IMR-90 (cell line): ENCODE measurements at regions not wholly inside any gene's neighbourhood (a gene's known extent, or its start where the extent isn't known, plus 50 kb on each side); places are given as distances from the start of the nearest gene placed in this dataset.

Experiments
- ATAC-seq: fragments of 200-7000 bp; cut with Tn5 transposase; 2 replicates; pipeline ENCODE4 v1.9.1; 2020; ENCODE audit warnings: low read depth, mild to moderate bottlenecking, moderate library complexity
- BruUV-seq: library from RNA; stranded (reverse); fragments of 400-500 nt; replicated peaks from 2 replicates; lab custom pipeline; 2021; lab: Mats Ljungman, UMichigan
- CTCF ChIA-PET: fragments of 300-600 bp; formaldehyde crosslinking; extraction: SDS; loops from one replicate; lab custom pipeline; 2021; ENCODE audit warnings: antibody characterized with exemption; lab: Yijun Ruan, JAX
- POLR2A ChIA-PET: fragments of 300-600 bp; sonication (Branson Sonifier 250); formaldehyde crosslinking; loops from one replicate; lab custom pipeline; 2022; ENCODE audit warnings: antibody characterized with exemption; ENCODE audit not compliant: unreplicated experiment; lab: Charles Lee
- DNase-seq: peaks from one replicate; pipeline ENCODE4 v3.0.0; 2013
- H2AFZ ChIP-seq: replicated peaks from 2 replicates; pipeline ENCODE3; 2013; ENCODE audit warnings: low read length, mild to moderate bottlenecking; ENCODE audit not compliant: poor library complexity
- H2AK5ac ChIP-seq: 2 replicates; pipeline ENCODE4 v1.6.1; 2013; ENCODE audit warnings: low read depth, low read length, inconsistent platforms
- H2AK9ac ChIP-seq: replicated peaks from 2 replicates; pipeline ENCODE3; 2013; ENCODE audit warnings: mild to moderate bottlenecking, low read depth, low read length, moderate library complexity; ENCODE audit not compliant: poor library complexity
- H2BK120ac ChIP-seq: 2 replicates; pipeline ENCODE4 v1.6.1; 2013; ENCODE audit warnings: low read depth, low read length, inconsistent platforms
- H2BK15ac ChIP-seq: 3 replicates; pipeline ENCODE4 v1.6.1; 2013; ENCODE audit warnings: low read depth, low read length, inconsistent platforms
- H2BK20ac ChIP-seq: 2 replicates; pipeline ENCODE4 v1.6.1; 2013; ENCODE audit warnings: low read depth, mild to moderate bottlenecking, inconsistent platforms, low read length, moderate library complexity
- H2BK5ac ChIP-seq: 2 replicates; pipeline ENCODE4 v1.6.1; 2013; ENCODE audit warnings: mild to moderate bottlenecking, low read depth, low read length, inconsistent platforms; ENCODE audit not compliant: poor library complexity, severe bottlenecking
- H3K14ac ChIP-seq: replicated peaks from 2 replicates; pipeline ENCODE4 v1.6.1; 2013; ENCODE audit warnings: low read depth, low read length, inconsistent platforms
- H3K18ac ChIP-seq: 2 replicates; pipeline ENCODE4 v1.6.1; 2013; ENCODE audit warnings: low read depth, low read length, control low read depth
- H3K23ac ChIP-seq: 2 replicates; pipeline ENCODE4 v1.6.1; 2013; ENCODE audit warnings: low read depth, low read length, inconsistent platforms
- H3K27ac ChIP-seq: 2 replicates; pipeline ENCODE4 v1.5.1; 2013; ENCODE audit warnings: mild to moderate bottlenecking, control low read depth, low read length; ENCODE audit not compliant: insufficient read depth
- H3K27me3 ChIP-seq: 2 replicates; pipeline ENCODE4 v1.6.1; 2013; ENCODE audit warnings: low read length; ENCODE audit not compliant: control insufficient read depth, insufficient read depth
- H3K36me3 ChIP-seq: 2 replicates; pipeline ENCODE4 v1.6.1; 2013; ENCODE audit warnings: low read length, mixed read lengths; ENCODE audit not compliant: control insufficient read depth, insufficient read depth
- H3K4ac ChIP-seq: 2 replicates; pipeline ENCODE4 v1.6.1; 2013; ENCODE audit warnings: low read depth, low read length, inconsistent platforms
- H3K4me1 ChIP-seq: 2 replicates; pipeline ENCODE4 v1.6.1; 2013; ENCODE audit warnings: low read length, mixed read lengths; ENCODE audit not compliant: control insufficient read depth, insufficient read depth
- H3K4me2 ChIP-seq: 2 replicates; pipeline ENCODE4 v1.6.1; 2013; ENCODE audit warnings: low read depth, mild to moderate bottlenecking, control low read depth, low read length, moderate library complexity
- H3K4me3 ChIP-seq: 2 replicates; pipeline ENCODE4 v1.5.1; 2013; ENCODE audit warnings: low read depth, mild to moderate bottlenecking, control low read depth, low read length, moderate library complexity; ENCODE audit not compliant: insufficient read depth
- H3K56ac ChIP-seq: 2 replicates; pipeline ENCODE4 v1.6.1; 2013; ENCODE audit warnings: low read length, inconsistent platforms; ENCODE audit not compliant: insufficient read depth; ENCODE audit errors: extremely low read depth
- H3K79me1 ChIP-seq, 2 experiments: 2 replicates each; pipeline ENCODE4 v1.6.1; 2013; ENCODE audit warnings: low read length in 2 of 2, inconsistent platforms in 1 of 2, low read depth in 1 of 2
- H3K9ac ChIP-seq: 2 replicates; pipeline ENCODE4 v1.6.1; 2013; ENCODE audit warnings: low read depth, low read length, control low read depth
- H3K9me1 ChIP-seq: 2 replicates; pipeline ENCODE4 v1.6.1; 2013; ENCODE audit warnings: low read length, inconsistent platforms; ENCODE audit not compliant: insufficient read depth
- H3K9me3 ChIP-seq: 2 replicates; pipeline ENCODE4 v1.6.1; 2013; ENCODE audit warnings: low read length; ENCODE audit not compliant: control insufficient read depth, insufficient read depth
- H4K20me1 ChIP-seq: 2 replicates; pipeline ENCODE4 v1.6.1; 2013; ENCODE audit warnings: low read length, inconsistent platforms; ENCODE audit not compliant: insufficient read depth
- H4K5ac ChIP-seq: 2 replicates; pipeline ENCODE4 v1.6.1; 2013; ENCODE audit warnings: mild to moderate bottlenecking, low read depth, low read length, control low read depth
- H4K8ac ChIP-seq, 2 experiments: 2 replicates each; pipeline ENCODE4 v1.6.1; 2013; ENCODE audit warnings: low read depth in 2 of 2, low read length in 2 of 2, control low read depth in 1 of 2, inconsistent platforms in 1 of 2
- H4K91ac ChIP-seq: 2 replicates; pipeline ENCODE4 v1.6.1; 2013; ENCODE audit warnings: low read depth, low read length, inconsistent platforms; ENCODE audit not compliant: insufficient read depth
- BHLHE40 ChIP-seq: fragments of 150-350 bp; IDR thresholded peaks from 2 replicates; pipeline ENCODE4 v1.6.1; 2016; ENCODE audit warnings: mild to moderate bottlenecking, low read depth, low read length
- CEBPB ChIP-seq: IDR thresholded peaks from 2 replicates; pipeline ENCODE4 v1.6.1; 2012; ENCODE audit warnings: low read depth, low read length, improper control_type of control experiment
- CHD1 ChIP-seq: IDR thresholded peaks from 2 replicates; pipeline ENCODE4 v1.6.1; 2012; ENCODE audit warnings: low read depth, low read length, improper control_type of control experiment
- FOS ChIP-seq: fragments of 150-350 bp; IDR thresholded peaks from 2 replicates; pipeline ENCODE4 v1.6.1; 2016; ENCODE audit warnings: low read depth, low read length
- MAFK ChIP-seq: IDR thresholded peaks from 2 replicates; pipeline ENCODE4 v1.6.1; 2012; ENCODE audit warnings: low read depth, low read length, improper control_type of control experiment
- MAZ ChIP-seq: IDR thresholded peaks from 2 replicates; pipeline ENCODE4 v1.6.1; 2012; ENCODE audit warnings: low read depth, mild to moderate bottlenecking, low read length, improper control_type of control experiment, moderate library complexity, borderline replicate concordance
- MXI1 ChIP-seq: IDR thresholded peaks from 2 replicates; pipeline ENCODE4 v1.6.1; 2012; ENCODE audit warnings: low read depth, mild to moderate bottlenecking, low read length, moderate library complexity, borderline replicate concordance
- NFE2L2 ChIP-seq: fragments of 150-350 bp; IDR thresholded peaks from 2 replicates; pipeline ENCODE4 v1.6.1; 2016; ENCODE audit warnings: low read depth, mild to moderate bottlenecking, low read length
- POLR2A ChIP-seq: IDR thresholded peaks from 2 replicates; pipeline ENCODE4 v1.6.1; 2012; ENCODE audit warnings: mild to moderate bottlenecking, low read depth, low read length
- RCOR1 ChIP-seq: IDR thresholded peaks from 2 replicates; pipeline ENCODE4 v1.6.1; 2012; ENCODE audit warnings: mild to moderate bottlenecking, low read length, improper control_type of control experiment; ENCODE audit not compliant: insufficient replicate concordance
- RFX5 ChIP-seq: IDR thresholded peaks from 2 replicates; pipeline ENCODE4 v1.8.0; 2012; ENCODE audit warnings: low read depth, mild to moderate bottlenecking, low read length, moderate library complexity
- WGBS, 2 experiments: methylation state at CpG; one replicate each; pipeline versions ENCODE4 v1.1.5 to v1.1.7; 2013; ENCODE audit warnings: missing lambda C conversion rate in 2 of 2; ENCODE audit not compliant: insufficient read length in 1 of 2; ENCODE audit errors: extremely low coverage in 2 of 2; 5-methylcytosine and 5-hydroxymethylcytosine counted together
- dilution Hi-C: fragments of 300-500 bp; cut with HindIII; formaldehyde crosslinking; loops from one replicate; pipeline ENCODE4 v1.14.3; 2018; ENCODE audit warnings: low sequenced_read_pairs; ENCODE audit not compliant: unreplicated experiment
- in situ Hi-C: fragments of 300-500 bp; cut with MboI; formaldehyde crosslinking; loops from 3 replicates; pipeline ENCODE4 v1.14.3; 2019; ENCODE audit warnings: low sequenced_read_pairs, inconsistent platforms, mixed read lengths
- intact Hi-C: fragments of 100-400 bp; cut with micrococcal nuclease; formaldehyde crosslinking; loops from 2 replicates; pipeline ENCODE4 v1.10.0; 2022
- TF ChIP-seq, protein P1 (sequence below): fragments of 150-350 bp; IDR thresholded peaks from 2 replicates; pipeline ENCODE4 v1.6.1; 2016; ENCODE audit warnings: low read depth, mild to moderate bottlenecking, low read length, moderate library complexity, borderline replicate concordance
- TF ChIP-seq, protein P2 (sequence below): conservative IDR thresholded peaks from 2 replicates; pipeline ENCODE4 v1.5.1; 2012; ENCODE audit warnings: mild to moderate bottlenecking, low read depth, low read length, improper control_type of control experiment

DNA sequence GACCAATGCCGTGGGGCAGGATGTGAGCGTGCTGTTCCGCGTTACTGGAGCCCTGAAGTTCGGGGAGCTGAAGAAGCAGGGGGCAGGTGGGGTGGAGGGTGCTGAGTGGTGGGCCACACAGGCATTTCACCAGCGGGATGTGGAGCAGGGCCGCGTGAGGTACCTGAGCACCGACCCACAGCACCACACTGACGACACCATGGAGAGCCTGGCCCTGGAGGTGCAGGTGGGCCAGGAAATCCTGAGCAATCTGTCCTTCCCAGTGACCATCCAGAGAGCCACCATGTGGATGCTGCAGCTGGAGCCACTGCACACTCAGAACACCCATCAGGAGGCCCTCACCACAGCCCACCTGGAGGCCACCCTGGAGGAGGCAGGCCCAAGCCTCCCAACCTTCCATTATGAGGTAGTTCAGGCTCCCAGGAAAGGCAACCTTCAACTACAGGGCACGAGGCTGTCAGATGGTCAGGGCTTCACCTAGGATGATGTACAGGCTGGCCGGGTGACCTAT, 179.6 kb downstream of the TBC1D2B start:
- WGBS, 2 experiments: 20% methylated on average over 1 of the region's 12 CpGs; no CpG with 5 or more reads in 1 of the 2 experiments
- Histone ChIP-seq H3K36me3 (no peaks in the 10 kb centered on the region), H3K56ac (no peak overlapping the region), H4K5ac (no peak overlapping the region), H2BK15ac (no peak overlapping the region), H4K91ac (no peak overlapping the region), H3K27me3 (peaks cover 5% of the 10 kb centered on the region), H3K79me1 (no peaks in the 10 kb centered on the region), H4K8ac (no peak overlapping the region), H3K23ac (no peak overlapping the region), H3K4ac (no peak overlapping the region), H3K4me2 (no peak overlapping the region), H2AK5ac (no peak overlapping the region), H3K9ac (no peak overlapping the region), H3K27ac (no peak overlapping the region), H4K20me1 (no peaks in the 10 kb centered on the region), H3K18ac (no peak overlapping the region), H3K9me1 (no peaks in the 10 kb centered on the region), H2AFZ (no peak overlapping the region), H3K4me1 (no peaks in the 10 kb centered on the region), H2BK120ac (no peak overlapping the region), H2BK5ac (no peak overlapping the region), H2AK9ac (no peak overlapping the region), H3K14ac (no peak overlapping the region), H3K4me3 (no peak overlapping the region), H2BK20ac (no peak overlapping the region), H3K9me3 (no peaks in the 10 kb centered on the region)
- intact Hi-C loops: no loop called here
- POLR2A ChIA-PET: no interaction called here
- no peak for ATAC-seq
- TF ChIP-seq MAFK (no peak), MXI1 (no peak), RFX5 (no peak), MAZ (no peak), RCOR1 (no peak), POLR2A (no peak), NFE2L2 (no peak), CEBPB (no peak), CHD1 (no peak), BHLHE40 (no peak), FOS (no peak)
- TF ChIP-seq, protein P1, sequence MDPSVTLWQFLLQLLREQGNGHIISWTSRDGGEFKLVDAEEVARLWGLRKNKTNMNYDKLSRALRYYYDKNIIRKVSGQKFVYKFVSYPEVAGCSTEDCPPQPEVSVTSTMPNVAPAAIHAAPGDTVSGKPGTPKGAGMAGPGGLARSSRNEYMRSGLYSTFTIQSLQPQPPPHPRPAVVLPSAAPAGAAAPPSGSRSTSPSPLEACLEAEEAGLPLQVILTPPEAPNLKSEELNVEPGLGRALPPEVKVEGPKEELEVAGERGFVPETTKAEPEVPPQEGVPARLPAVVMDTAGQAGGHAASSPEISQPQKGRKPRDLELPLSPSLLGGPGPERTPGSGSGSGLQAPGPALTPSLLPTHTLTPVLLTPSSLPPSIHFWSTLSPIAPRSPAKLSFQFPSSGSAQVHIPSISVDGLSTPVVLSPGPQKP: no peak
- TF ChIP-seq, protein P2, sequence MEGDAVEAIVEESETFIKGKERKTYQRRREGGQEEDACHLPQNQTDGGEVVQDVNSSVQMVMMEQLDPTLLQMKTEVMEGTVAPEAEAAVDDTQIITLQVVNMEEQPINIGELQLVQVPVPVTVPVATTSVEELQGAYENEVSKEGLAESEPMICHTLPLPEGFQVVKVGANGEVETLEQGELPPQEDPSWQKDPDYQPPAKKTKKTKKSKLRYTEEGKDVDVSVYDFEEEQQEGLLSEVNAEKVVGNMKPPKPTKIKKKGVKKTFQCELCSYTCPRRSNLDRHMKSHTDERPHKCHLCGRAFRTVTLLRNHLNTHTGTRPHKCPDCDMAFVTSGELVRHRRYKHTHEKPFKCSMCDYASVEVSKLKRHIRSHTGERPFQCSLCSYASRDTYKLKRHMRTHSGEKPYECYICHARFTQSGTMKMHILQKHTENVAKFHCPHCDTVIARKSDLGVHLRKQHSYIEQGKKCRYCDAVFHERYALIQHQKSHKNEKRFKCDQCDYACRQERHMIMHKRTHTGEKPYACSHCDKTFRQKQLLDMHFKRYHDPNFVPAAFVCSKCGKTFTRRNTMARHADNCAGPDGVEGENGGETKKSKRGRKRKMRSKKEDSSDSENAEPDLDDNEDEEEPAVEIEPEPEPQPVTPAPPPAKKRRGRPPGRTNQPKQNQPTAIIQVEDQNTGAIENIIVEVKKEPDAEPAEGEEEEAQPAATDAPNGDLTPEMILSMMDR: no peak
- no peak for DNase-seq
- no TSS peak for BruUV-seq
- CTCF ChIA-PET: no interaction called here
- dilution Hi-C loops: no loop called here
- in situ Hi-C loops: no loop called here
